H9 (cell line): ENCODE measurements at regions not wholly inside any gene's neighbourhood (a gene's known extent, or its start where the extent isn't known, plus 50 kb on each side); places are given as distances from the start of the nearest gene placed in this dataset.
A peak's percentile ranks its signal among the peaks of the same experiment; 100 is the strongest.

Experiments used
- DNase-seq: peaks from one replicate; pipeline ENCODE4 v3.0.0-alpha.2; 2017
- H2AFZ ChIP-seq: one replicate; pipeline ENCODE4 v1.6.1; 2013; ENCODE audit warnings: mild to moderate bottlenecking, low read length, control low read depth, moderate library complexity
- H2AK5ac ChIP-seq: 2 replicates; pipeline ENCODE4 v1.6.1; 2013; ENCODE audit warnings: low read length, control low read depth, mixed read lengths; ENCODE audit not compliant: insufficient read length
- H2BK120ac ChIP-seq: one replicate; pipeline ENCODE4 v1.6.1; 2013; ENCODE audit warnings: low read depth, mild to moderate bottlenecking, low read length, control low read depth, inconsistent platforms; ENCODE audit not compliant: poor library complexity, severe bottlenecking
- H2BK12ac ChIP-seq: 2 replicates; pipeline ENCODE4 v1.6.1; 2013; ENCODE audit warnings: low read length, control low read depth, mixed read lengths, low read depth; ENCODE audit not compliant: insufficient read length
- H2BK15ac ChIP-seq: 2 replicates; pipeline ENCODE4 v1.6.1; 2013; ENCODE audit warnings: low read depth, low read length, control low read depth
- H2BK20ac ChIP-seq: one replicate; pipeline ENCODE4 v1.6.1; 2013; ENCODE audit warnings: low read depth, mild to moderate bottlenecking, low read length, control low read depth, inconsistent platforms; ENCODE audit not compliant: poor library complexity, severe bottlenecking
- H2BK5ac ChIP-seq: 2 replicates; pipeline ENCODE4 v1.6.1; 2013; ENCODE audit warnings: low read length, control low read depth, mixed read lengths; ENCODE audit not compliant: insufficient read length
- H3K14ac ChIP-seq: 2 replicates; pipeline ENCODE4 v1.6.1; 2013; ENCODE audit warnings: low read length, control low read depth; ENCODE audit not compliant: insufficient read depth
- H3K18ac ChIP-seq: 2 replicates; pipeline ENCODE4 v1.6.1; 2013; ENCODE audit warnings: low read depth, mild to moderate bottlenecking, mixed read lengths, low read length, control low read depth; ENCODE audit not compliant: insufficient read length
- H3K23ac ChIP-seq: 2 replicates; pipeline ENCODE4 v1.6.1; 2013; ENCODE audit warnings: low read length, control low read depth, mixed read lengths, low read depth; ENCODE audit not compliant: insufficient read length
- H3K23me2 ChIP-seq: 2 replicates; pipeline ENCODE4 v1.6.1; 2013; ENCODE audit warnings: low read depth, mild to moderate bottlenecking, mixed read lengths, low read length, control low read depth; ENCODE audit not compliant: insufficient read length, poor library complexity, severe bottlenecking
- H3K27ac ChIP-seq: 2 replicates; pipeline ENCODE4 v1.5.1; 2013; ENCODE audit warnings: low read length, control low read depth, mixed read lengths, low read depth; ENCODE audit not compliant: insufficient read length
- H3K27me3 ChIP-seq: 2 replicates; pipeline ENCODE4 v1.6.1; 2013; ENCODE audit warnings: low read length, control low read depth, inconsistent platforms; ENCODE audit not compliant: insufficient read depth
- H3K4ac ChIP-seq: 2 replicates; pipeline ENCODE4 v1.6.1; 2013; ENCODE audit warnings: low read depth, mild to moderate bottlenecking, control low read depth, inconsistent platforms, low read length, moderate library complexity
- H3K4me1 ChIP-seq: 2 replicates; pipeline ENCODE4 v1.6.1; 2013; ENCODE audit warnings: low read length, control low read depth, inconsistent platforms; ENCODE audit not compliant: insufficient read depth
- H3K4me2 ChIP-seq: 2 replicates; pipeline ENCODE4 v1.6.1; 2013; ENCODE audit warnings: low read length, control low read depth, mixed read lengths; ENCODE audit not compliant: insufficient read length, insufficient read depth
- H3K56ac ChIP-seq: 2 replicates; pipeline ENCODE4 v1.6.1; 2013; ENCODE audit warnings: low read depth, mild to moderate bottlenecking, mixed read lengths, low read length, control low read depth; ENCODE audit not compliant: insufficient read length
- H3K79me1 ChIP-seq: 2 replicates; pipeline ENCODE4 v1.6.1; 2013; ENCODE audit warnings: low read depth, mild to moderate bottlenecking, moderate library complexity, low read length, control low read depth, inconsistent platforms; ENCODE audit not compliant: insufficient read depth, poor library complexity, severe bottlenecking
- H3K79me2 ChIP-seq: 2 replicates; pipeline ENCODE4 v1.6.1; 2013; ENCODE audit warnings: low read length, control low read depth, inconsistent platforms; ENCODE audit not compliant: insufficient read depth
- H3K9ac ChIP-seq: 2 replicates; pipeline ENCODE4 v1.6.1; 2013; ENCODE audit warnings: low read length, control low read depth, mixed read lengths; ENCODE audit not compliant: insufficient read length; ENCODE audit errors: extremely low read depth
- H3K9me3 ChIP-seq: one replicate; pipeline ENCODE4 v1.6.1; 2013; ENCODE audit warnings: low read depth, low read length, inconsistent platforms; ENCODE audit not compliant: control insufficient read depth
- H3T11ph ChIP-seq: one replicate; pipeline ENCODE4 v1.6.1; 2013; ENCODE audit warnings: mild to moderate bottlenecking, low read length, control low read depth, inconsistent platforms
- H4K20me1 ChIP-seq: one replicate; pipeline ENCODE4 v1.6.1; 2013; ENCODE audit not compliant: control insufficient read depth, insufficient read length, insufficient read depth
- H4K5ac ChIP-seq: 2 replicates; pipeline ENCODE4 v1.6.1; 2013; ENCODE audit warnings: low read depth, mild to moderate bottlenecking, mixed read lengths, low read length, control low read depth; ENCODE audit not compliant: insufficient read length
- H4K8ac ChIP-seq: replicated peaks from 2 replicates; pipeline ENCODE4 v1.6.1; 2013; ENCODE audit warnings: low read length, control low read depth, mixed read lengths, low read depth; ENCODE audit not compliant: insufficient read length
- H4K91ac ChIP-seq: 2 replicates; pipeline ENCODE4 v1.6.1; 2013; ENCODE audit warnings: low read depth, mild to moderate bottlenecking, moderate library complexity, mixed read lengths, low read length, control low read depth; ENCODE audit not compliant: insufficient read length
- H3K27ac Mint-ChIP-seq, 3 experiments: 2 replicates in 2 of 3; 3 replicates in 1 of 3; pipeline ENCODE4 v1.8.0; 2020 to 2021; ENCODE audit warnings: mixed read lengths in 3 of 3, mild to moderate bottlenecking in 1 of 3, moderate library complexity in 1 of 3
- H3K27me3 Mint-ChIP-seq: 2 replicates; pipeline ENCODE4 v1.8.0; 2021; ENCODE audit warnings: low read depth, mild to moderate bottlenecking, moderate library complexity, mixed read lengths
- H3K36me3 Mint-ChIP-seq, 3 experiments: 2 replicates in 2 of 3; 3 replicates in 1 of 3; pipeline ENCODE4 v1.8.0; 2020 to 2021; ENCODE audit warnings: low read depth in 3 of 3, mixed read lengths in 3 of 3; ENCODE audit not compliant: insufficient read depth in 1 of 3
- H3K4me1 Mint-ChIP-seq, 2 experiments: 2 replicates each; pipeline ENCODE4 v1.8.0; 2020; ENCODE audit warnings: mixed read lengths in 2 of 2
- H3K4me3 Mint-ChIP-seq, 2 experiments: 2 replicates in 1 of 2; 3 replicates in 1 of 2; pipeline ENCODE4 v1.8.0; 2020 to 2021; ENCODE audit warnings: mild to moderate bottlenecking in 2 of 2, mixed read lengths in 2 of 2, moderate library complexity in 1 of 2
- H3K9me3 Mint-ChIP-seq, 2 experiments: 2 replicates in 1 of 2; 3 replicates in 1 of 2; pipeline ENCODE4 v1.8.0; 2020; ENCODE audit warnings: mild to moderate bottlenecking in 2 of 2, mixed read lengths in 2 of 2, moderate library complexity in 1 of 2
- WGBS: extraction: QIAGEN DNeasy Blood & Tissue Kit; methylation state at CpG from one replicate; pipeline ENCODE4 v1.1.7; 2013; ENCODE audit warnings: missing lambda C conversion rate, low lambda C conversion rate, mixed read lengths; ENCODE audit not compliant: insufficient read length; ENCODE audit errors: extremely low coverage; 5-methylcytosine and 5-hydroxymethylcytosine counted together
- TF ChIP-seq, protein P1 (sequence below): fragments of 200-600 bp; sonication (generic); conservative IDR thresholded peaks from 3 replicates; pipeline ENCODE4 v1.8.0; 2021; ENCODE audit warnings: antibody characterized with exemption, mild to moderate bottlenecking

DNA sequence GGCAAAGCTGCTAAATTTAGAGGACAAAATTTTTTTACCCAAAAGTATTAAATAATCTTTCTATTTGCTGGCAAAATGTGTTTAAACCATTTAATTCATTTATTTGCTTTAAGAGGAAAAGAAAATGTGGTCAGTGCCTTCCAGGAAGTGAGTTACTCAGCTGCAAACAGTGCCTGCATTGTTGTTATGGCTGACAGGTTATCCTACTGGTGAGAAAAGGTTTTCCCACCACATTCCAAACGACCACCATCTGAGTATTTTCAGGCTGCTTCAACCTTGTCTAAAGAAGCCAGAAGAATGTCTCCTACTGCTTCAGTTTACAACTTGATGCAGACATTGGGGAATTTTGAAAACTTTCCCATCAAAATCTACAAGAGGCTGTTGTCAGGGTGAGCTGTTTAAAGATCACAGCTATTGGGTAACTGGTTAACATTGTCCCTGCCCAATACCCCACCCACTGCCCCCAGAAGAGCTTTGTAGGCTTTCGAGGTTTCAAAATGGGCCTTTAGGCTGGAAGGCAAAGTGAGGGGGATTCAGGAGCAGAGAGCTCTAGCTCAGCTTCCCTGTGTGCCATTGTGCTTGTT, 461.3 kb upstream of the FANCL start:
- no peak overlapping the region for H2BK120ac ChIP-seq
- H3K14ac ChIP-seq = no peak overlapping the region

More for the DNA sequence above, 461.3 kb upstream of the FANCL start:
- Mint-ChIP-seq H3K4me3 (no peak overlapping the region), H3K27me3 (no peaks in the 10 kb centered on the region), H3K27ac (peak overlapping the region in 1 of 3 experiments; percentile 29; a peak in 2 of 7 replicates), H3K36me3 (no peaks in the 10 kb centered on the region), H3K9me3 (no peaks in the 10 kb centered on the region), H3K4me1 (peaks cover 2 to 4% of the 10 kb centered on the region in 2 experiments)
- H2BK15ac ChIP-seq = no peak overlapping the region
- no CpG with 5 or more reads among the region's 2 CpGs for WGBS
- H3K18ac ChIP-seq = no peak overlapping the region
- no peak overlapping the region for H3K4me2 ChIP-seq
- no peak overlapping the region for H4K8ac ChIP-seq
- no peaks in the 10 kb centered on the region; the same call in 1 of the 2 replicates for H3K4me1 ChIP-seq
- no peaks in the 10 kb centered on the region for H3K27me3 ChIP-seq
- no peak overlapping the region for H2BK20ac ChIP-seq
- TF ChIP-seq, protein P1, sequence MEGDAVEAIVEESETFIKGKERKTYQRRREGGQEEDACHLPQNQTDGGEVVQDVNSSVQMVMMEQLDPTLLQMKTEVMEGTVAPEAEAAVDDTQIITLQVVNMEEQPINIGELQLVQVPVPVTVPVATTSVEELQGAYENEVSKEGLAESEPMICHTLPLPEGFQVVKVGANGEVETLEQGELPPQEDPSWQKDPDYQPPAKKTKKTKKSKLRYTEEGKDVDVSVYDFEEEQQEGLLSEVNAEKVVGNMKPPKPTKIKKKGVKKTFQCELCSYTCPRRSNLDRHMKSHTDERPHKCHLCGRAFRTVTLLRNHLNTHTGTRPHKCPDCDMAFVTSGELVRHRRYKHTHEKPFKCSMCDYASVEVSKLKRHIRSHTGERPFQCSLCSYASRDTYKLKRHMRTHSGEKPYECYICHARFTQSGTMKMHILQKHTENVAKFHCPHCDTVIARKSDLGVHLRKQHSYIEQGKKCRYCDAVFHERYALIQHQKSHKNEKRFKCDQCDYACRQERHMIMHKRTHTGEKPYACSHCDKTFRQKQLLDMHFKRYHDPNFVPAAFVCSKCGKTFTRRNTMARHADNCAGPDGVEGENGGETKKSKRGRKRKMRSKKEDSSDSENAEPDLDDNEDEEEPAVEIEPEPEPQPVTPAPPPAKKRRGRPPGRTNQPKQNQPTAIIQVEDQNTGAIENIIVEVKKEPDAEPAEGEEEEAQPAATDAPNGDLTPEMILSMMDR = peak; percentile 36; the same call in 2 of the 3 replicates
- no peaks in the 10 kb centered on the region for H4K20me1 ChIP-seq
- no peak overlapping the region for H3K9ac ChIP-seq
- no peak overlapping the region for H3T11ph ChIP-seq
- no peak overlapping the region for H2BK5ac ChIP-seq
- H4K5ac ChIP-seq = no peak overlapping the region
- H3K4ac ChIP-seq = no peak overlapping the region
- H3K27ac ChIP-seq = no peak overlapping the region
- no peak overlapping the region for H3K56ac ChIP-seq
- H3K23ac ChIP-seq = no peak overlapping the region
- no peaks in the 10 kb centered on the region for H3K23me2 ChIP-seq
- no peak overlapping the region for H2AK5ac ChIP-seq
- no peak overlapping the region for H4K91ac ChIP-seq
- no peak overlapping the region for H2BK12ac ChIP-seq
- H3K79me2 ChIP-seq = no peaks in the 10 kb centered on the region
- H3K9me3 ChIP-seq = no peaks in the 10 kb centered on the region
- DNase-seq = peak; percentile 28
- no peak overlapping the region for H2AFZ ChIP-seq
- H3K79me1 ChIP-seq = no peaks in the 10 kb centered on the region
